Thyroid gland (tissue), 4 donors: ENCODE measurements at regions not wholly inside any gene's neighbourhood (a gene's known extent, or its start where the extent isn't known, plus 50 kb on each side); places are given as distances from the start of the nearest gene placed in this dataset.
"Not testable (repeated sequence)": the region's sequence is repeated elsewhere in the genome, so short reads cannot be mapped to it uniquely, and the experiment has no call there.

ENCODE experiments used
- DNase-seq, 2 donors: peaks; one replicate each; pipeline ENCODE4 v3.0.0-alpha.2; 2019
- H3K27ac ChIP-seq, 3 donors: fragments of 200-600 bp; sonication (generic); 1 replicate in 2 of 3; 2 replicates in 1 of 3; pipeline ENCODE4 v1.5.1; 2016 to 2019; ENCODE audit warnings: mild to moderate bottlenecking in 1 of 3, moderate library complexity in 1 of 3
- H3K27me3 ChIP-seq: fragments of 200-600 bp; sonication (generic); one replicate; pipeline ENCODE4 v1.5.1; 2019
- H3K36me3 ChIP-seq, 2 donors: fragments of 200-600 bp; sonication (generic); one replicate each; pipeline ENCODE4 v1.5.1; 2016 to 2019
- H3K4me1 ChIP-seq, 2 donors: fragments of 200-600 bp; sonication (generic); one replicate each; pipeline ENCODE4 v1.5.1; 2017 to 2019
- H3K4me3 ChIP-seq, 3 donors: fragments of 200-600 bp; sonication (generic); replicated peaks in 1 of 3; 1 replicate in 2 of 3; 2 replicates in 1 of 3; pipeline ENCODE4 v1.5.1; 2016; ENCODE audit warnings: mild to moderate bottlenecking in 1 of 3
- H3K9me3 ChIP-seq: fragments of 200-600 bp; sonication (generic); one replicate; pipeline ENCODE4 v1.5.1; 2017
- CTCF ChIP-seq, 6 experiments: fragments of 200-600 bp in 3 of 6; fragments of 450-650 bp in 3 of 6; sonication (generic) in 3 of 6; IDR thresholded peaks; one replicate each; pipeline ENCODE4 v1.5.1; 2016 to 2019; ENCODE audit warnings: antibody characterized with exemption in 6 of 6, mild to moderate bottlenecking in 2 of 6, inconsistent platforms in 1 of 6, moderate library complexity in 1 of 6
- POLR2A ChIP-seq, 2 donors: fragments of 450-650 bp; IDR thresholded peaks; one replicate each; pipeline ENCODE4 v1.6.1; 2017; ENCODE audit warnings: antibody characterized with exemption in 2 of 2, mild to moderate bottlenecking in 2 of 2, moderate library complexity in 1 of 2
- WGBS, 2 donors: methylation state at CpG; one replicate each; pipeline ENCODE4 v1.1.5; 2017; 5-methylcytosine and 5-hydroxymethylcytosine counted together
- intact Hi-C: fragments of 100-400 bp; cut with DNase I; formaldehyde crosslinking; loops from one replicate; pipeline ENCODE4 v1.15.1; 2023

GRCh38 chrX:69424161-69424560, 80.0 kb upstream of the NALF2 start:
- Histone ChIP-seq H3K4me3 (no peak overlapping the region), H3K36me3 (no peaks in the 10 kb centered on the region), H3K27ac (no peak overlapping the region), H3K4me1 (no peaks in the 10 kb centered on the region), H3K9me3 (no peaks in the 10 kb centered on the region), H3K27me3 (no peaks in the 10 kb centered on the region)
- DNase-seq, result peak in 1 of 2 donors; percentile 7
- TF ChIP-seq CTCF (IDR thresholded peaks at IDR 0.05) (peak in 3 of 6 experiments; percentile 24 to 34 (median 32)), POLR2A (IDR thresholded peaks at IDR 0.05) (no peak)
- intact Hi-C loops, result no loop called here

GRCh38 chrX:69422208-69422607, 81.9 kb upstream of the NALF2 start:
- H3K4me3 ChIP-seq, H3K4me1 ChIP-seq, H3K27ac ChIP-seq, H3K36me3 ChIP-seq, H3K27me3 ChIP-seq, intact Hi-C loops, DNase-seq, H3K9me3 ChIP-seq: not testable (repeated sequence)
- 85 to 89% methylated on average over 3 to 4 of the region's 19 CpGs for WGBS, 2 donors

GRCh38 chrX:69415698-69416097, 88.4 kb upstream of the NALF2 start:
- intact Hi-C loops, result no loop called here
- no peak for DNase-seq
- TF ChIP-seq CTCF (IDR thresholded peaks at IDR 0.05) (no peak), POLR2A (IDR thresholded peaks at IDR 0.05) (no peak)
- 94 to 96% methylated on average over 1 of the region's 1 CpG for WGBS, 2 donors
- no peaks in the 10 kb centered on the region for H3K36me3 ChIP-seq
- no peaks in the 10 kb centered on the region for H3K27me3 ChIP-seq
- no peak overlapping the region for H3K27ac ChIP-seq
- no peak overlapping the region for H3K4me3 ChIP-seq
- no peaks in the 10 kb centered on the region for H3K4me1 ChIP-seq
- no peaks in the 10 kb centered on the region for H3K9me3 ChIP-seq

GRCh38 chrX:69412661-69413060, 91.5 kb upstream of the NALF2 start:
- Histone ChIP-seq H3K9me3 (no peaks in the 10 kb centered on the region), H3K27me3 (no peaks in the 10 kb centered on the region), H3K36me3 (no peaks in the 10 kb centered on the region), H3K4me1 (no peaks in the 10 kb centered on the region), H3K27ac (no peak overlapping the region), H3K4me3 (no peak overlapping the region)
- TF ChIP-seq POLR2A (IDR thresholded peaks at IDR 0.05) (no peak), CTCF (IDR thresholded peaks at IDR 0.05) (no peak)
- WGBS, 2 donors, result 96 to 100% methylated on average over 2 to 3 of the region's 3 CpGs
- intact Hi-C loops, result no loop called here
- no peak for DNase-seq

GRCh38 chrX:69398881-69399280, 105.2 kb upstream of the NALF2 start:
- intact Hi-C loops, result no loop called here

More at GRCh38 chrX:69398881-69399280, 105.2 kb upstream of the NALF2 start:
- no peak for TF ChIP-seq POLR2A (IDR thresholded peaks at IDR 0.05)
- no peak for TF ChIP-seq CTCF (IDR thresholded peaks at IDR 0.05)
- Histone ChIP-seq H3K4me3 (no peak overlapping the region), H3K27me3 (no peaks in the 10 kb centered on the region), H3K36me3 (no peaks in the 10 kb centered on the region), H3K27ac (no peak overlapping the region), H3K9me3 (no peaks in the 10 kb centered on the region), H3K4me1 (no peaks in the 10 kb centered on the region)
- DNase-seq, result no peak
